GOT3 (cell line): ENCODE measurements at regions not wholly inside any gene's neighbourhood (a gene's known extent, or its start where the extent isn't known, plus 50 kb on each side); places are given as distances from the start of the nearest gene placed in this dataset.

Source experiments
- DNase-seq: peaks from one replicate; lab custom pipeline; 2025; ENCODE audit warnings: mixed read lengths; lab: John Stamatoyannopoulos, UW

- no peak for DNase-seq
Observed at GRCh38 chr5:77844623-77845323, 68.6 kb upstream of the TBCA start.

- no peak for DNase-seq
Observed at GRCh38 chr5:77844373-77844622, 68.2 kb upstream of the TBCA start.

- DNase-seq, result no peak
Observed at GRCh38 chr5:77843570-77844372, 67.6 kb upstream of the TBCA start.

DNA sequence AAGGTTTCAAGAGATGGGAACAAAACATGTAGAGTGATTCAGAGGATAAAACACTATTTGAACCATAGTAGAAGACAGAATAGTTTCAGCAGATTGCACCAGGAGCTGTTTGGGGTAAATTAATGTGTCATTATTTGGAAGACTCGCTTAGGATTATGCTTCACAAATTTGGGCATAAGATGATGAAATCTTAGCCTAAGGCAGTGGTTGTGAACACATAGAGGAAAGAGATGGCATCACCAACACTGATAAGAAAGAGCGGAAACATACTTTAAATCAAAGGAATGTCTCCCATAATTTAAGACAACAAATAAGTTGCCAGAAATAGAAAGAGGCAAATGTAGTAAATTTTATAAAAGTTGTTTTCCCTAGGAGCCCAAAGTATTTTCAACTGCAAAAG, 66.1 kb upstream of the TBCA start:
- no peak for DNase-seq

DNA sequence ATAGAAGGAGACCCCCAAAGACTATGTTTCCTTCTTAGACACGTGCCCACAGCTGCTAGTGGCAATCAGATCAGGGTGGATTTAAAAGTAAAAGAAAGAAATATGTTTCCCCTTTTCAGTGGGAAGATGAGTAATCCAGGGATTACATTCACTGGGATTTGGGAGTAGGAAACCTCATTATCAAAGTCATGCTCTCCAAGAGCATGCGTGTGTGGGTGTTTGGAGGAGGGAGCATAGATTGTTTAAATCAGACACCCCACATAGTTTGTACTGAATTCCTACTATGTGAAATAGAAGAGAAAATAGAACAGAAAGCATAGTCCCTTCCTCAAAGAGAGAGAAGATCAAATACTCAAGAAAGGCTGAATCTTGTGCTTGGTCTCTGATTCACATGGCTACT, 65.5 kb upstream of the TBCA start:
- no peak for DNase-seq

- no peak for DNase-seq
Observed at GRCh38 chr5:77840930-77841329, 64.8 kb upstream of the TBCA start.

DNA sequence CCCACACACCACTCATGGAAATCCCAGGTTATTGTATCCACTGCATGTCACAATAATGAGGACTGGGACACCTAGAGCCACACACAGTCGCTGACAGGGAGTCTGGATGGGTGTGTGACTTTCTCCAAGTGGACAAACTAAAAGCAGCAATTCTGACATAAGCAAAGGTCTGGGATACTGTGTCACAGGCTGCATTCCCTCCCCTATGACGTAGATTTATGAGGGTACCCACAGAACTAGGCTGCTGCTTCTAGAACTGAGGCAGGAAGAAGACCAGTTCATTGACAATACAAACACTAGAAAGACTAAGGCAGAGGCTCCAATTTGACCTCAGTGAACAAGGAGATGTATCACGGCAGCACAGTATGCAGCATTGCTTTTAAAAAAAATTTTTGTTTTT, 63.6 kb upstream of the TBCA start:
- DNase-seq, result no peak

GRCh38 chr5:77832938-77833337, 56.8 kb upstream of the TBCA start:
- DNase-seq, result no peak

- no peak for DNase-seq
Observed at GRCh38 chr5:77832166-77832770, 56.1 kb upstream of the TBCA start.

DNA sequence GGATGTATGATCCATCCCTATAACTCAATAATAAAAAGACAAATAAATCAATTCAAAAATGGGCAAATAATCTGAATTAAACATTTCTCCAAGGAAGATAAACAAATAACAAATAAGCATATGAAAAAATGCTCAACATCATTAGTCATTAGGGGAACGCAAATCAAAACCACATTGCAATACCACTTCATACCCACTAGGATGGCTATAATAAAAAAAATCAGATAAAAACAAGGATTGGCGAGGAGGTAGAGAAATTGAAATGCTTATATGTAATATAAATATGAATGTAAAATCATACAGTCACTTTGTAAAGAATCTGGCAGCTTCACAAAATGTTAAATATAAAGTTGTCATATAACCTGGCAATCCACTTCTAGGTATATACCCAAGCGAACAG, 52.3 kb upstream of the TBCA start:
- no peak for DNase-seq
